GM19372 (cell line): ENCODE measurements at regions not wholly inside any gene's neighbourhood (a gene's known extent, or its start where the extent isn't known, plus 50 kb on each side); places are given as distances from the start of the nearest gene placed in this dataset.
"Not testable (repeated sequence)": the region's sequence is repeated elsewhere in the genome, so short reads cannot be mapped to it uniquely, and the experiment has no call there.

ENCODE experiments used
- ATAC-seq: cut with Tn5 transposase; IDR thresholded peaks from one replicate; pipeline ENCODE4 v1.9.1; 2021; ENCODE audit warnings: mild to moderate bottlenecking, low read depth, moderate library complexity; ENCODE audit not compliant: unreplicated experiment

- ATAC-seq = no peak
These were observed 55.9 kb upstream of the ZNF469 start for GRCh38 chr16:88326611-88327485.

- ATAC-seq = no peak
These were observed 55.0 kb upstream of the ZNF469 start for GRCh38 chr16:88327561-88328312.

- ATAC-seq = no peak
These were observed 54.3 kb upstream of the ZNF469 start for GRCh38 chr16:88328313-88328980.

- no peak for ATAC-seq
These were observed 52.7 kb upstream of the ZNF469 start for GRCh38 chr16:88329726-88330700.

GRCh38 chr16:88330971-88331890 lies 51.5 kb upstream of the ZNF469 start:
- ATAC-seq = no peak

GRCh38 chr16:88331989-88332920 lies 50.5 kb upstream of the ZNF469 start:
- ATAC-seq = no peak

GRCh38 chr16:88332921-88333825 lies 49.6 kb upstream of the ZNF469 start:
- ATAC-seq = not testable (repeated sequence)
